Activated T-helper 1 cell treated with anti-CD3 and anti-CD28 coated beads, Interleukin-12 subunit alpha, Interleukin-12 subunit beta, Interleukin-2, Interleukin-4 antibody, amounts not matched to agents 30 ng/mL and 10 ng/mL and 1 ng/mL, durations not matched to agents 14 hours and 24 hours and 36 hours (primary cell): ENCODE measurements at regions not wholly inside any gene's neighbourhood (a gene's known extent, or its start where the extent isn't known, plus 50 kb on each side); places are given as distances from the start of the nearest gene placed in this dataset.

ENCODE experiments used
- DNase-seq: peaks from one replicate; pipeline ENCODE4 v3.0.0; 2021; ENCODE audit warnings: low spot score
- H3K27ac Mint-ChIP-seq: one replicate; pipeline ENCODE4 v1.8.0; 2021; ENCODE audit warnings: mild to moderate bottlenecking, mixed read lengths
- H3K27me3 Mint-ChIP-seq: one replicate; pipeline ENCODE4 v1.8.0; 2022; ENCODE audit warnings: mild to moderate bottlenecking, moderate library complexity, mixed read lengths; ENCODE audit not compliant: insufficient read depth
- H3K36me3 Mint-ChIP-seq: one replicate; pipeline ENCODE4 v1.8.0; 2021; ENCODE audit warnings: low read depth, mixed read lengths
- H3K4me1 Mint-ChIP-seq: one replicate; pipeline ENCODE4 v1.8.0; 2021; ENCODE audit warnings: low read depth, mixed read lengths
- H3K4me3 Mint-ChIP-seq: one replicate; pipeline ENCODE4 v1.8.0; 2021; ENCODE audit warnings: mild to moderate bottlenecking, moderate library complexity, mixed read lengths
- H3K9me3 Mint-ChIP-seq: one replicate; pipeline ENCODE4 v1.8.0; 2021; ENCODE audit warnings: mixed read lengths
- intact Hi-C: fragments of 100-400 bp; cut with micrococcal nuclease; formaldehyde crosslinking; loops from one replicate; pipeline ENCODE4 v1.15.1; 2024

DNA sequence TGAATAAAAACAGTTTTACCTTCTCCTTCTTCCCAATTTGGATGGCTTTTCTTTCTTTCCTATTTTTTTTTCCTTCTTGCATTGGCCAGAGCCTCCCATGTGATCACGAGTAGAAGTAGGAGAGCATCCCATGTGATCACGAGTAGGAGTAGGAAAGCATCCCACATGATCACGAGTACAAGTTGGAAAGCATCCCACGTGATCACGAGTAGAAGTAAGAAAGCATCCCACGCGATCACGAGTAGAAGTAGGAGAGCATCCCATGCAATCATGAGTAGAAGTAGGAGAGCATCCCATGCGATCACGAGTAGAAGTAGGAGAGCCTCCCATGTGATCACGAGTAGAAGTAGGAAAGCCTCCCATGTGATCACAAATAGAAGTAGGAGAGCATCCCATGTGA lies 218.6 kb downstream of the DLL1 start:
- no peak for DNase-seq
- no peak overlapping the region for H3K27ac Mint-ChIP-seq
- H3K4me3 Mint-ChIP-seq: no peak overlapping the region
- no peaks in the 10 kb centered on the region for H3K36me3 Mint-ChIP-seq
- H3K4me1 Mint-ChIP-seq: no peaks in the 10 kb centered on the region
- no peaks in the 10 kb centered on the region for H3K9me3 Mint-ChIP-seq
- peaks cover 14% of the 10 kb centered on the region for H3K27me3 Mint-ChIP-seq
- intact Hi-C loops: no loop called here

- Mint-ChIP-seq H3K27me3 (peaks cover 14% of the 10 kb centered on the region), H3K27ac (no peak overlapping the region), H3K36me3 (no peaks in the 10 kb centered on the region), H3K4me3 (no peak overlapping the region), H3K9me3 (no peaks in the 10 kb centered on the region), H3K4me1 (no peaks in the 10 kb centered on the region)
- intact Hi-C loops: no loop called here
- DNase-seq: no peak
These were observed 221.3 kb downstream of the DLL1 start for GRCh38 chr6:170069611-170070010.

- Mint-ChIP-seq H3K27ac (no peak overlapping the region), H3K4me3 (no peak overlapping the region), H3K27me3 (peaks cover 8% of the 10 kb centered on the region), H3K4me1 (no peaks in the 10 kb centered on the region), H3K36me3 (no peaks in the 10 kb centered on the region), H3K9me3 (no peaks in the 10 kb centered on the region)
- no peak for DNase-seq
- intact Hi-C loops: no loop called here
These were observed 222.4 kb downstream of the DLL1 start for GRCh38 chr6:170068496-170068895.

DNA sequence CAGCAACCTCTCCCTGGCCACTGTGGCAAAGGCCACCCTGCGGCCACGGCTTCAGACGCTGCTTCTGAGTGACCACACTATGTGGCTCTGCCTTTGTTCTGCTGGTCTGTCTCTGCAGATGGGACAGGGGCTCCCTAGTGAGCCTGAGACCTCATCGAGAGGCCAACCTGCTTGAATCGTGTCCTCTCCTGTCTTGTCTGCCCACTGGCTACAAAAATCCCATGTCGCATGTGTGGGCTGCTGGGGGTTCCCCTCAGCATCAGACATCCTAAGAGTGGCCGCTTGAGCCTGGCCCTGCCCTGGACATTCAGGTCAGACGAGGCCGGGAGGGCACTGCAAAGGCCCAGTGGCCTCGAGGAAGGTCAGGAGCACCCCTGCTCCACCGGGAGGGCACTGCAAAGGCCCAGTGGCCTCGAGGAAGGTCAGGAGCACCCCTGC lies 222.9 kb downstream of the DLL1 start:
- H3K4me1 Mint-ChIP-seq: no peaks in the 10 kb centered on the region
- H3K36me3 Mint-ChIP-seq: no peaks in the 10 kb centered on the region
- no peak overlapping the region for H3K27ac Mint-ChIP-seq
- H3K9me3 Mint-ChIP-seq: no peaks in the 10 kb centered on the region
- no peak overlapping the region for H3K4me3 Mint-ChIP-seq
- intact Hi-C loops: no loop called here
- no peak for DNase-seq
- peaks cover 7% of the 10 kb centered on the region for H3K27me3 Mint-ChIP-seq

GRCh38 chr6:170067181-170067641 lies 223.7 kb downstream of the DLL1 start:
- peaks cover 5% of the 10 kb centered on the region for H3K27me3 Mint-ChIP-seq
- intact Hi-C loops: no loop called here
- no peak overlapping the region for H3K4me3 Mint-ChIP-seq
- H3K27ac Mint-ChIP-seq: no peak overlapping the region
- no peak for DNase-seq
- H3K9me3 Mint-ChIP-seq: no peaks in the 10 kb centered on the region
- H3K36me3 Mint-ChIP-seq: no peaks in the 10 kb centered on the region
- H3K4me1 Mint-ChIP-seq: no peaks in the 10 kb centered on the region

GRCh38 chr6:170066679-170067078 lies 224.2 kb downstream of the DLL1 start:
- Mint-ChIP-seq H3K27ac (no peak overlapping the region), H3K4me3 (no peak overlapping the region), H3K9me3 (no peaks in the 10 kb centered on the region), H3K36me3 (no peaks in the 10 kb centered on the region), H3K4me1 (no peaks in the 10 kb centered on the region), H3K27me3 (peaks cover 4% of the 10 kb centered on the region)
- DNase-seq: no peak
- intact Hi-C loops: no loop called here

- DNase-seq: no peak
- no peak overlapping the region for H3K4me3 Mint-ChIP-seq
- no peaks in the 10 kb centered on the region for H3K4me1 Mint-ChIP-seq
- intact Hi-C loops: no loop called here
- H3K9me3 Mint-ChIP-seq: no peaks in the 10 kb centered on the region
- no peak overlapping the region for H3K27ac Mint-ChIP-seq
- H3K27me3 Mint-ChIP-seq: no peaks in the 10 kb centered on the region
- H3K36me3 Mint-ChIP-seq: no peaks in the 10 kb centered on the region
These were observed 226.9 kb downstream of the DLL1 start for GRCh38 chr6:170063851-170064602.

DNA sequence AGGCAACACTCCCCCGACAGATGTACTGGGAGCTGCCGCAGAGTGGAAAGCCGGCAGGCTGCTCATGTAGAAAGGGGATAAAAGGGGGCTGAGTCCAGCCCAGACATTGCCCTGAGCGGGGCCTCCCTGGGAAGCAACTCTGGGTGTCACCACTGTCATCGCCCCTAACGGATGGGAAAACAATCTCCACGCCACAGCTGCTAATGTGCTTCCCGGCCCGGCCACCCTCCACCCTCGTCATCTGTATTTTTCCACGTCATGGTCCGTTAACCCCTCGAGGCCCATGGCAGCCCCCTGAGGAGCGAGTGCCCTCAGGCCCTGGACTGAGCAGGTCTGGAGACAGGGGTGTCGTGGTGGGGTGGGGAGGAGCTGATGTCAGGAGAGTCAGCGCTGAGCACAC lies 227.4 kb downstream of the DLL1 start:
- intact Hi-C loops: no loop called here
- Mint-ChIP-seq H3K27ac (no peak overlapping the region), H3K9me3 (no peaks in the 10 kb centered on the region), H3K4me3 (no peak overlapping the region), H3K27me3 (no peaks in the 10 kb centered on the region), H3K36me3 (no peaks in the 10 kb centered on the region), H3K4me1 (no peaks in the 10 kb centered on the region)
- no peak for DNase-seq

DNA sequence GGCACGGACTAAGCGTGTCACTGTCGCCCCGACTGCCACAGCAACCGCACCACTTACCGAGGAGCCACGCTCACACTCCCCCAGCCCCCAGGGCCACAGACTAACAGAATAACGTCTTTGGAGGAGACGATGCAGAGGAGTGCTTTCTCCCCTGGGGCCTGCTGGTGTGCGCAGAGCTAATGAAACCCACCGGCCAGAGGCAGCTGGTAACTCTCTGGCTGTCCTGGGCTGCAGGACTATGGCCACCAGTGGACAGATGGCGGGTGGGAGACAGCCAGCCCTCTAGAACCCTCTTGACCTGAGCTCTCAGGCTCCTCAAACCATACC lies 228.0 kb downstream of the DLL1 start:
- Mint-ChIP-seq H3K27ac (no peak overlapping the region), H3K4me3 (no peak overlapping the region), H3K4me1 (no peaks in the 10 kb centered on the region), H3K36me3 (no peaks in the 10 kb centered on the region), H3K27me3 (no peaks in the 10 kb centered on the region), H3K9me3 (no peaks in the 10 kb centered on the region)
- intact Hi-C loops: no loop called here
- DNase-seq: no peak

DNA sequence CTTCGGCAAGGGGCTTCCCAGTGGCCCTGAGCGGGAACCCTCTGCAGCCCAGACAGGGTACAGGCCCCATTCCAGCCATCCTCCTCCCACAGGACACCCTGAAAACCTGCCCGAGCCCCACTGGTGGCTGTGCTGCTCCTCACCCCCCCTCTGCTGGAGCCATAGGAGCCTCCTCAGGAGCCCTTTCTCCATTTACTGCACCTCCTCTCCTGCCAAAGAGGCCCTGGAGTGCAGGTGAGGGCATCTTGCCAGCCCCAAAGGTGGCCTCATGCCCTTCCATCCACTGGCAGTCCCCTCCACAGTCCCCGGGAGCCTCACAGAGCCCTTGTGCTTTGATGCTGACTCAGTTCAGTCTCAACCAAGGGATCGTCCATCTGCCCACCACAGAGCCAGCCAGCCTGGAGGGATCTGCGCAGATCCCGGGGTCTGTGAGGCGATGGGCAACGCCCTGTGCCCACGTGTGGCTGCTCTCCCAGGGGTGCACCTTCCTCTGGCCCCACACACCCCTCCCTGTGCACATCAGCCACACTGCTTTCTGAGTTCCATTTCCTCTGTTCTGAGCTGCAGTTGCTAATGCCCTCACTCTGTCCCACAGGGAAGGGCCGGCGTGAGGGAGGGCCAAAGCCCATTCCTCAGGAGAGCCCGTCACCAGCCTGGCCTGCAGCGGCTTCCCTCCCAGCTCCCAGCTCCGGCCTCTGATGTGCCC lies 228.5 kb downstream of the DLL1 start:
- no peak for DNase-seq
- Mint-ChIP-seq H3K27me3 (no peaks in the 10 kb centered on the region), H3K4me3 (no peak overlapping the region), H3K36me3 (no peaks in the 10 kb centered on the region), H3K4me1 (no peaks in the 10 kb centered on the region), H3K9me3 (no peaks in the 10 kb centered on the region), H3K27ac (no peak overlapping the region)
- intact Hi-C loops: no loop called here

DNA sequence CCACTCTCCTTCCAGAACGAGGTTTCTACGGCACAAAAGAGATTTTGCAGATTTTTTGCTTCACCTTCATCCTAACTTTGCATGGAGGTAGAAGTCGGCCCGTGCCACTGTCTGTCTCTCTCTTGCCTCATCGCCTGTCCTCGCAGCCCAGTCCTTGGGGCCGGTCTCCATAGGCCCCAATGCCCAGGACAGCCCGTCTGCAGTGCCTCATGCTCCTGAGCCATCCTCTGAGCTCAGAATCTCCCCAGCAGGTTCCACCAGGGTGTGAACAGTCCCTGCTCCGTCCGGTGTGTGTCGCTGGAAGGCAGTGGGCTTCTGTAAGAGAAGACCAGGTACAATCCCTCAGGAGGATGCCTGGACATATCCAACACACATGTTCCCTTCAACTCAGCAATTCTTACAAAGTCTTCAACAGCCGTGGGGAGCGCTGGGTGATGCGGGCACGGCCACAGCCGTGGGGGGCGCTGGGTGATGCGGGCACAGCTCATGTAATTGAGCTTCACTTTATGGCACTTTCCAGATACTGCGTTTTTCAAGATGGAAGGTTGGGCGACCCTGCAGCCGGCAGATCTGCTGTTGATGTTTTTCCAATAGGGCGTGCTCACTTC lies 231.9 kb downstream of the DLL1 start:
- H3K9me3 Mint-ChIP-seq: no peaks in the 10 kb centered on the region
- no peak for DNase-seq
- H3K36me3 Mint-ChIP-seq: no peaks in the 10 kb centered on the region
- H3K4me3 Mint-ChIP-seq: no peak overlapping the region
- intact Hi-C loops: no loop called here
- H3K4me1 Mint-ChIP-seq: no peaks in the 10 kb centered on the region
- H3K27me3 Mint-ChIP-seq: no peaks in the 10 kb centered on the region
- no peak overlapping the region for H3K27ac Mint-ChIP-seq

GRCh38 chr6:170057961-170058877 lies 232.7 kb downstream of the DLL1 start:
- Mint-ChIP-seq H3K27ac (no peak overlapping the region), H3K4me3 (no peak overlapping the region), H3K27me3 (no peaks in the 10 kb centered on the region), H3K9me3 (no peaks in the 10 kb centered on the region), H3K36me3 (no peaks in the 10 kb centered on the region), H3K4me1 (no peaks in the 10 kb centered on the region)
- DNase-seq: no peak
- intact Hi-C loops: no loop called here
